Epithelial cell of esophagus (primary cell): ENCODE measurements at regions not wholly inside any gene's neighbourhood (a gene's known extent, or its start where the extent isn't known, plus 50 kb on each side); places are given as distances from the start of the nearest gene placed in this dataset.

Source experiments
- DNase-seq: peaks from one replicate; pipeline ENCODE4 v3.0.0; 2010; ENCODE audit warnings: low read depth
- H3K4me3 ChIP-seq: 2 replicates; pipeline ENCODE4 v1.5.1; 2011; ENCODE audit warnings: mild to moderate bottlenecking, low read length, control low read depth
- CTCF ChIP-seq: IDR thresholded peaks from 2 replicates; pipeline ENCODE4 v1.5.1; 2011; ENCODE audit warnings: low read depth, mild to moderate bottlenecking, low read length, control low read depth, inconsistent platforms; ENCODE audit not compliant: insufficient read depth; ENCODE audit errors: missing control alignments

- DNase-seq: peak; percentile 88
- TF ChIP-seq CTCF: no peak
- no peak overlapping the region for H3K4me3 ChIP-seq
Measured at GRCh38 chr13:104750377-104750776, 1684.2 kb upstream of the SLC10A2 start.

GRCh38 chr13:104740641-104741222 is 1674.5 kb upstream of the SLC10A2 start:
- no peak for TF ChIP-seq CTCF
- H3K4me3 ChIP-seq: no peak overlapping the region
- no peak for DNase-seq

GRCh38 chr13:104737713-104738112 is 1671.5 kb upstream of the SLC10A2 start:
- DNase-seq: no peak
- no peak overlapping the region for H3K4me3 ChIP-seq
- no peak for TF ChIP-seq CTCF

- no peak overlapping the region for H3K4me3 ChIP-seq
- DNase-seq: no peak
- TF ChIP-seq CTCF: no peak
Measured at GRCh38 chr13:104733427-104733826, 1667.2 kb upstream of the SLC10A2 start.

- TF ChIP-seq CTCF: no peak
- DNase-seq: no peak
- no peak overlapping the region for H3K4me3 ChIP-seq
Measured at GRCh38 chr13:104715111-104715510, 1648.9 kb upstream of the SLC10A2 start.

GRCh38 chr13:104705031-104705750 is 1639.0 kb upstream of the SLC10A2 start:
- no peak for TF ChIP-seq CTCF
- no peak overlapping the region for H3K4me3 ChIP-seq
- DNase-seq: no peak

- DNase-seq: no peak
- no peak overlapping the region for H3K4me3 ChIP-seq
- TF ChIP-seq CTCF: no peak
Measured at GRCh38 chr13:104701591-104701990, 1635.4 kb upstream of the SLC10A2 start.
